Osteocyte (in vitro differentiated cells): ENCODE measurements at regions not wholly inside any gene's neighbourhood (a gene's known extent, or its start where the extent isn't known, plus 50 kb on each side); places are given as distances from the start of the nearest gene placed in this dataset.

Experiments
- DNase-seq: peaks from one replicate; pipeline ENCODE4 v3.0.0; 2021; ENCODE audit warnings: mixed read lengths; ENCODE audit not compliant: unreplicated experiment; ENCODE audit errors: extremely low spot score
- H3K27ac Mint-ChIP-seq: one replicate; pipeline ENCODE4 v1.8.0; 2021; ENCODE audit warnings: mild to moderate bottlenecking, mixed read lengths; ENCODE audit not compliant: unreplicated experiment
- H3K27me3 Mint-ChIP-seq: one replicate; pipeline ENCODE4 v1.8.0; 2021; ENCODE audit warnings: mixed read lengths; ENCODE audit not compliant: unreplicated experiment
- H3K36me3 Mint-ChIP-seq: one replicate; pipeline ENCODE4 v1.8.0; 2021; ENCODE audit warnings: mixed read lengths; ENCODE audit not compliant: unreplicated experiment
- H3K4me1 Mint-ChIP-seq: one replicate; pipeline ENCODE4 v1.8.0; 2021; ENCODE audit warnings: mixed read lengths; ENCODE audit not compliant: unreplicated experiment
- H3K4me3 Mint-ChIP-seq: one replicate; pipeline ENCODE4 v1.8.0; 2021; ENCODE audit warnings: mild to moderate bottlenecking, moderate library complexity, mixed read lengths; ENCODE audit not compliant: unreplicated experiment
- H3K9me3 Mint-ChIP-seq: one replicate; pipeline ENCODE4 v1.8.0; 2021; ENCODE audit warnings: mixed read lengths; ENCODE audit not compliant: unreplicated experiment
- CTCF ChIP-seq: fragments of 200-600 bp; sonication (generic); IDR thresholded peaks from 2 replicates; pipeline ENCODE4 v1.5.0; 2021; ENCODE audit warnings: antibody characterized with exemption, mild to moderate bottlenecking, moderate library complexity

DNA sequence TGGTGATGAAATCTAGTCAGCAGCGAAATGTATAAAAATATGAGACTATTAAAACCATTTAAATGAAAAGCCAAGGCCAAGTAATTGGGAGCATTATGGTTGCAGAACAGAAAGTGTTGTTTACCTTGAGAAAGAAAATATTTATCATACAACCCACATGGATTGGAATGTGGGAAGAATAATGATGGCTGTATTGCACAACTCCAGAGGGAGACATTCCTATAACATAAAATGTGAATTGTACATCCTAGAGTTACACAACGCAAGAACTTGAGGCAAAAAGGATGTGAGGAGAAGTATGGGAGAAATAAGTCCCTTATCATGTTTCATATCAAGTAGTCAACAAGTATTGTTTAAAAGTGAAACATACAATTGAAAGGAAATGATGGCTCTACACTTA, 1014.0 kb upstream of the SEMA6A start:
- H3K9me3 Mint-ChIP-seq: no peaks in the 10 kb centered on the region
- no peak overlapping the region for H3K27ac Mint-ChIP-seq
- H3K27me3 Mint-ChIP-seq: no peaks in the 10 kb centered on the region
- no peak for TF ChIP-seq CTCF
- H3K4me3 Mint-ChIP-seq: no peak overlapping the region
- H3K36me3 Mint-ChIP-seq: no peaks in the 10 kb centered on the region
- no peak for DNase-seq
- H3K4me1 Mint-ChIP-seq: no peaks in the 10 kb centered on the region

- H3K4me1 Mint-ChIP-seq: no peaks in the 10 kb centered on the region
- H3K4me3 Mint-ChIP-seq: no peak overlapping the region
- H3K9me3 Mint-ChIP-seq: no peaks in the 10 kb centered on the region
- DNase-seq: no peak
- no peaks in the 10 kb centered on the region for H3K36me3 Mint-ChIP-seq
- H3K27me3 Mint-ChIP-seq: no peaks in the 10 kb centered on the region
- H3K27ac Mint-ChIP-seq: no peak overlapping the region
- TF ChIP-seq CTCF: no peak
Observed at GRCh38 chr5:117587111-117587510, 1012.5 kb upstream of the SEMA6A start.

- no peak for DNase-seq
- H3K9me3 Mint-ChIP-seq: peaks cover 3% of the 10 kb centered on the region
- no peaks in the 10 kb centered on the region for H3K27me3 Mint-ChIP-seq
- H3K27ac Mint-ChIP-seq: no peak overlapping the region
- H3K36me3 Mint-ChIP-seq: no peaks in the 10 kb centered on the region
- no peak for TF ChIP-seq CTCF
- H3K4me1 Mint-ChIP-seq: no peaks in the 10 kb centered on the region
- no peak overlapping the region for H3K4me3 Mint-ChIP-seq
Observed at GRCh38 chr5:117568622-117569021, 994.0 kb upstream of the SEMA6A start.

- Mint-ChIP-seq H3K4me1 (no peaks in the 10 kb centered on the region), H3K4me3 (no peak overlapping the region), H3K36me3 (no peaks in the 10 kb centered on the region), H3K9me3 (peaks cover 3% of the 10 kb centered on the region), H3K27me3 (no peaks in the 10 kb centered on the region), H3K27ac (no peak overlapping the region)
- TF ChIP-seq CTCF: no peak
- no peak for DNase-seq
Observed at GRCh38 chr5:117568126-117568525, 993.5 kb upstream of the SEMA6A start.

GRCh38 chr5:117562647-117563046, 988.0 kb upstream of the SEMA6A start:
- Mint-ChIP-seq H3K4me3 (no peak overlapping the region), H3K36me3 (no peaks in the 10 kb centered on the region), H3K27me3 (no peaks in the 10 kb centered on the region), H3K27ac (no peak overlapping the region), H3K4me1 (no peaks in the 10 kb centered on the region), H3K9me3 (no peaks in the 10 kb centered on the region)
- DNase-seq: no peak
- TF ChIP-seq CTCF: no peak
